KMS-11 (cell line): ENCODE measurements at regions not wholly inside any gene's neighbourhood (a gene's known extent, or its start where the extent isn't known, plus 50 kb on each side); places are given as distances from the start of the nearest gene placed in this dataset.

Source experiments
- H2AFZ ChIP-seq: fragments of 200-600 bp; sonication (generic); 2 replicates; pipeline ENCODE4 v1.6.1; 2016; ENCODE audit warnings: antibody characterized with exemption, mixed run types, low read depth
- H3K27ac ChIP-seq: fragments of 200-600 bp; sonication (generic); 2 replicates; pipeline ENCODE4 v1.6.1; 2016; ENCODE audit warnings: mild to moderate bottlenecking, mixed run types
- H3K27me3 ChIP-seq: fragments of 200-600 bp; sonication (generic); 2 replicates; pipeline ENCODE4 v1.6.1; 2017; ENCODE audit warnings: mild to moderate bottlenecking, low read depth, mixed run types, moderate library complexity; ENCODE audit not compliant: insufficient read depth
- H3K36me3 ChIP-seq: fragments of 200-600 bp; sonication (generic); 2 replicates; pipeline ENCODE4 v1.6.1; 2017; ENCODE audit warnings: mild to moderate bottlenecking, mixed run types; ENCODE audit not compliant: insufficient read depth
- H3K4me1 ChIP-seq: fragments of 200-600 bp; sonication (generic); 2 replicates; pipeline ENCODE4 v1.6.1; 2016; ENCODE audit warnings: mild to moderate bottlenecking, low read depth, mixed run types; ENCODE audit not compliant: poor library complexity, severe bottlenecking
- H3K4me2 ChIP-seq: fragments of 200-600 bp; sonication (generic); 2 replicates; pipeline ENCODE4 v1.7.0; 2016; ENCODE audit warnings: mild to moderate bottlenecking, mixed run types
- H3K4me3 ChIP-seq: fragments of 200-600 bp; sonication (generic); IDR thresholded peaks from 2 replicates; pipeline ENCODE4 v1.6.1; 2017; ENCODE audit warnings: low read depth, low read length, mixed read lengths; ENCODE audit not compliant: insufficient read depth
- H3K79me2 ChIP-seq: fragments of 200-600 bp; sonication (generic); 2 replicates; pipeline ENCODE4 v1.6.1; 2016; ENCODE audit warnings: low read depth, mixed run types; ENCODE audit not compliant: insufficient read depth
- H3K9ac ChIP-seq: fragments of 200-600 bp; sonication (generic); 2 replicates; pipeline ENCODE4 v1.6.1; 2016; ENCODE audit warnings: mild to moderate bottlenecking, mixed run types
- H4K20me1 ChIP-seq: fragments of 200-600 bp; sonication (generic); 2 replicates; pipeline ENCODE4 v1.6.1; 2016; ENCODE audit warnings: mild to moderate bottlenecking, mixed run types; ENCODE audit not compliant: insufficient read depth
- TF ChIP-seq, protein P1 (sequence below): fragments of 200-600 bp; sonication (generic); conservative IDR thresholded peaks from 2 replicates; pipeline ENCODE4 v1.6.1; 2017; ENCODE audit warnings: low read depth, mild to moderate bottlenecking, antibody characterized with exemption, low read length, moderate library complexity, mixed read lengths

DNA sequence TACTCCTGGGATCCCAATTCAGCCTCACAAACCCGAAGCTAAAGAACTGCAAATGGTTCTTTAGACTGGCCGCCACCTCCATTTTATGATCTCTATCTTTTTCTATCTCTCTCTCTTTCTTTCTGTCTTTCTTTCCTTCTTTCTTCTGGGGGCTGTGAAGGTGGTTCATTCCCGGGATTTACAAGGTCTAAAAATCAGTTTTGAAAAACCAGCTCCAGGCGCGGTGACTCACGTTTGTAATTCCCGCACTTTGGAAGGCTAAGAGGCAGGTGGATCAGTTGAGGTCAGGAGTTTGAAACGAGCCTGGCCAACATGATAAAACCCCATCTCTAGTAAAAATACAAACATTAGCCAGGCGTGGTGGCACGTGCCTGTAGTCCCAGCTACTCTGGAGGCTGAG is 67.2 kb upstream of the VASH1 start:
- Histone ChIP-seq H3K36me3 (no peaks in the 10 kb centered on the region), H3K27ac (no peak overlapping the region), H3K79me2 (no peaks in the 10 kb centered on the region), H2AFZ (no peak overlapping the region), H3K4me1 (no peaks in the 10 kb centered on the region), H3K4me2 (no peak overlapping the region), H3K4me3 (no peak overlapping the region), H3K27me3 (no peaks in the 10 kb centered on the region), H4K20me1 (no peaks in the 10 kb centered on the region), H3K9ac (no peak overlapping the region)
- TF ChIP-seq, protein P1, sequence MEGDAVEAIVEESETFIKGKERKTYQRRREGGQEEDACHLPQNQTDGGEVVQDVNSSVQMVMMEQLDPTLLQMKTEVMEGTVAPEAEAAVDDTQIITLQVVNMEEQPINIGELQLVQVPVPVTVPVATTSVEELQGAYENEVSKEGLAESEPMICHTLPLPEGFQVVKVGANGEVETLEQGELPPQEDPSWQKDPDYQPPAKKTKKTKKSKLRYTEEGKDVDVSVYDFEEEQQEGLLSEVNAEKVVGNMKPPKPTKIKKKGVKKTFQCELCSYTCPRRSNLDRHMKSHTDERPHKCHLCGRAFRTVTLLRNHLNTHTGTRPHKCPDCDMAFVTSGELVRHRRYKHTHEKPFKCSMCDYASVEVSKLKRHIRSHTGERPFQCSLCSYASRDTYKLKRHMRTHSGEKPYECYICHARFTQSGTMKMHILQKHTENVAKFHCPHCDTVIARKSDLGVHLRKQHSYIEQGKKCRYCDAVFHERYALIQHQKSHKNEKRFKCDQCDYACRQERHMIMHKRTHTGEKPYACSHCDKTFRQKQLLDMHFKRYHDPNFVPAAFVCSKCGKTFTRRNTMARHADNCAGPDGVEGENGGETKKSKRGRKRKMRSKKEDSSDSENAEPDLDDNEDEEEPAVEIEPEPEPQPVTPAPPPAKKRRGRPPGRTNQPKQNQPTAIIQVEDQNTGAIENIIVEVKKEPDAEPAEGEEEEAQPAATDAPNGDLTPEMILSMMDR, result no peak

DNA sequence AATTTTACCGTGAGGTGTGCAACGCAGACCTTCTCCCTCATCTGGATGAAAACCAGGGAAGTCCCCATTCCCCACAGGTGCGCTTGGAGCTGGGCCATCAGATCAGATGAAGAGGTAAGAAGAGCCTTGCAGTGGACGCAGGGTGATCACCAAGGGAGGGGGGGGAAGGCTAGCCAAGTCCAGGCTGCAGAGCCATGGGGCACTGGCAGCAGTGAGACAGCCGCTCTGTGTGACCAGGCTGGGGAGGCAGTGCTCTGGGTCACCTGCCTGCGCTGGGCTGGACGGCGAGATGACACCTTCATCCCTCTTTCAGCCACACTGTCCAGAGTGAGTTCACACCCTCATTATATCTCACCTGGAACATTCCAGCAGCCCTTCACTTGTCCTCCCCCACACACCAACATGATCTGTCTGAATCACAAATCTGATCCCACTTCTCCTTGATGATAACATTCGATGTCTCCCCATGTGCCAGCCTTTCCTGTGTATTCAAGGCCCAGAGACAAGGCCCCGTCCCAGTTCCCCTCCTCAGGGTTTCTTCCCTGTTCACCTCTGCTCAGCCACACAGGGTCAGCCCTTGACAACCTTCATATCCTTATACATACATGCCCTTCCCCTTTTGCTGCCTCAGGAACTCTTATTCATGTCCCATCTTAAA is 65.9 kb upstream of the VASH1 start:
- Histone ChIP-seq H3K4me2 (no peak overlapping the region), H3K79me2 (no peaks in the 10 kb centered on the region), H4K20me1 (no peaks in the 10 kb centered on the region), H3K27ac (no peak overlapping the region), H3K27me3 (no peaks in the 10 kb centered on the region), H3K36me3 (no peaks in the 10 kb centered on the region), H3K4me3 (no peak overlapping the region), H3K4me1 (no peaks in the 10 kb centered on the region), H3K9ac (no peak overlapping the region), H2AFZ (no peak overlapping the region)
- TF ChIP-seq, protein P1, result no peak

DNA sequence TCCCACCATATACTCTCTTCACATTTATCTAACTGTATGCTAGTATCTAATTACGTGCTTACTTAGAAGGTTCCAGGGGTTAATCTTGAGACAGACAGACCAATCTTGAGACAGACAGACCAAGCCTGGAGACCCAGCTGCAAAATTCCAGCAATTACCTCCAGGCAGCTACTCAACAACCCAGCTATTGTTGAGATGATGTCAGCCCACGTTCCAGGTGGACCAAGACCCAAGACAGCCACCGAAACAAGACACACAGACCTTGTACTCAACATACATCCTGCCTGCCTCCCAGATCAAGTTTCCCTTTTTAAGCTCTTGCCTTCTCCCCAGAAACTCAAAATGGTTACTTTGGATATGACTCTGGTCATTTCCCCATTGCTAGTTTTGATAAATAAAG is 64.9 kb upstream of the VASH1 start:
- no peaks in the 10 kb centered on the region for H3K27me3 ChIP-seq
- no peak overlapping the region for H3K4me2 ChIP-seq
- TF ChIP-seq, protein P1, result no peak
- no peaks in the 10 kb centered on the region for H3K36me3 ChIP-seq
- H2AFZ ChIP-seq, result no peak overlapping the region
- H3K79me2 ChIP-seq, result no peaks in the 10 kb centered on the region
- no peaks in the 10 kb centered on the region for H3K4me1 ChIP-seq
- no peak overlapping the region for H3K9ac ChIP-seq
- no peaks in the 10 kb centered on the region for H4K20me1 ChIP-seq
- H3K27ac ChIP-seq, result no peak overlapping the region
- H3K4me3 ChIP-seq, result no peak overlapping the region

GRCh38 chr14:76696791-76697190 is 64.5 kb upstream of the VASH1 start:
- Histone ChIP-seq H3K4me1 (no peaks in the 10 kb centered on the region), H3K27me3 (no peaks in the 10 kb centered on the region), H3K4me3 (no peak overlapping the region), H3K9ac (no peak overlapping the region), H3K27ac (no peak overlapping the region), H2AFZ (no peak overlapping the region), H4K20me1 (no peaks in the 10 kb centered on the region), H3K36me3 (no peaks in the 10 kb centered on the region), H3K79me2 (no peaks in the 10 kb centered on the region), H3K4me2 (no peak overlapping the region)
- TF ChIP-seq, protein P1, result no peak
